ENCODE measurements at regions not wholly inside any gene's neighbourhood (a gene's known extent, or its start where the extent isn't known, plus 50 kb on each side); places are given as distances from the start of the nearest gene placed in this dataset.

DNA sequence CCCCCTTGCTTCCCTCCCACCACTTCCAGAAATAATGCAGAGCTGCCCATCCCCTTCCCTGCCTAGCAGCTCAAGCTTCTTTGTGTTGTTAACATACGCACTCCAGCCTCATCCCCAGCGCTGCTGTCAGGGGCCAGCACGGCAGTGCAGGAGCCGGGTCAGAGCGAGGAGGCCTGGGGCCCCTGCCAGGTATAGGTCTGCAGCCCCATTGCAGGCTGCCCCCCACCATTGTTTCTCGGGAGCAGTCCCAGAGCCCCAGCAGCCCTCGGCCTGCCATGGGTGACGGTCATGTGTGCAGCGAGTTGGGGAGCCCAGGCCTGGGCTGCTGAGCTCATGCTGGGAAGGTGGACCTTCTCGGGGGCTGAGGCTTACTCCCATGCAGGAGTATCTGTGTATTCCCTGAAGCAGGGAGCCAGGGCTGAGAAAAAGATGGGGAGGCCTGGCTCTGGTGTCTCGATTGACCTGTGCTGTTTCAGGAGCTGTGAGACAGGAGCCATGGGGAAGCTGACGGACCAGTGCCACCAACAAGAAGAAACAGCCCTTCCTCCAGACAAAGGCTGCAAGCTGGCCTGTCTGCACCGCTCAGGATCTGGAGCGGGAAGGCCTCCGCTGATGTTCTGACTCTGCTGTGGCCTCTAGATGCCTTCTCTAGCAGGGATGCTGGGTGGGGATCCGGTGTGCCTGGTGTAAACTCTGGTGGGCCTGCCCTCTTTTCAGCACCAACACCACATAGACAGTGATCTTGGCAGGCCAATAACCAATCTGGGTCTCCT is 220.5 kb upstream of the B3GAT1 start:
- H3K9ac ChIP-seq (ENCODE audit: low read length): no peak overlapping the region
- H3K4me3 Mint-ChIP-seq (ENCODE audit: unreplicated experiment): no peak overlapping the region
- H4K20me1 ChIP-seq (ENCODE audit: insufficient read depth, low read length): no peaks in the 10 kb centered on the region
- no peak overlapping the region for H3K27ac Mint-ChIP-seq (ENCODE audit: unreplicated experiment)
- no peaks in the 10 kb centered on the region for H3K27me3 ChIP-seq (ENCODE audit: insufficient read depth, low read length)
- H3K4me3 ChIP-seq (ENCODE audit: insufficient read depth, low read depth, low read length): no peak overlapping the region
- H3K36me3 Mint-ChIP-seq (ENCODE audit: low read depth, unreplicated experiment): no peaks in the 10 kb centered on the region
- no peaks in the 10 kb centered on the region for H3K9me3 ChIP-seq (ENCODE audit: insufficient read depth, low read depth, low read length)
- FAIRE-seq (no peak), DNase-seq (ENCODE audit: low read depth) (no peak)
- H3K36me3 ChIP-seq (ENCODE audit: insufficient read depth, low read length): no peaks in the 10 kb centered on the region
- H3K4me1 Mint-ChIP-seq (ENCODE audit: low read depth, unreplicated experiment): no peaks in the 10 kb centered on the region
- TF ChIP-seq, protein P1, sequence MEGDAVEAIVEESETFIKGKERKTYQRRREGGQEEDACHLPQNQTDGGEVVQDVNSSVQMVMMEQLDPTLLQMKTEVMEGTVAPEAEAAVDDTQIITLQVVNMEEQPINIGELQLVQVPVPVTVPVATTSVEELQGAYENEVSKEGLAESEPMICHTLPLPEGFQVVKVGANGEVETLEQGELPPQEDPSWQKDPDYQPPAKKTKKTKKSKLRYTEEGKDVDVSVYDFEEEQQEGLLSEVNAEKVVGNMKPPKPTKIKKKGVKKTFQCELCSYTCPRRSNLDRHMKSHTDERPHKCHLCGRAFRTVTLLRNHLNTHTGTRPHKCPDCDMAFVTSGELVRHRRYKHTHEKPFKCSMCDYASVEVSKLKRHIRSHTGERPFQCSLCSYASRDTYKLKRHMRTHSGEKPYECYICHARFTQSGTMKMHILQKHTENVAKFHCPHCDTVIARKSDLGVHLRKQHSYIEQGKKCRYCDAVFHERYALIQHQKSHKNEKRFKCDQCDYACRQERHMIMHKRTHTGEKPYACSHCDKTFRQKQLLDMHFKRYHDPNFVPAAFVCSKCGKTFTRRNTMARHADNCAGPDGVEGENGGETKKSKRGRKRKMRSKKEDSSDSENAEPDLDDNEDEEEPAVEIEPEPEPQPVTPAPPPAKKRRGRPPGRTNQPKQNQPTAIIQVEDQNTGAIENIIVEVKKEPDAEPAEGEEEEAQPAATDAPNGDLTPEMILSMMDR (IDR thresholded peaks at IDR 0.05; ENCODE audit: insufficient read depth, low read depth, low read length): no peak
- no peak for TF ChIP-seq EZH2 (IDR thresholded peaks at IDR 0.05; ENCODE audit: insufficient read depth, low read length)
- peaks cover 40% of the 10 kb centered on the region for H3K27me3 Mint-ChIP-seq (ENCODE audit: low read depth, unreplicated experiment)
- no peak overlapping the region for H3K4me2 ChIP-seq (ENCODE audit: low read length)
- H3K27ac ChIP-seq (ENCODE audit: low read depth, low read length): no peak overlapping the region
- H3K9me3 Mint-ChIP-seq (ENCODE audit: unreplicated experiment): peaks cover 2% of the 10 kb centered on the region
- no peaks in the 10 kb centered on the region for H3K79me2 ChIP-seq (ENCODE audit: insufficient read depth, low read length)
- no peaks in the 10 kb centered on the region for H3K4me1 ChIP-seq (ENCODE audit: insufficient read depth, low read length)
- H2AFZ ChIP-seq (ENCODE audit: low read depth, low read length): no peak overlapping the region

GRCh38 chr11:134630861-134631260 is 218.8 kb upstream of the B3GAT1 start:
- Histone ChIP-seq H3K4me3 (ENCODE audit: insufficient read depth, low read depth, low read length) (no peak overlapping the region), H3K4me2 (ENCODE audit: low read length) (no peak overlapping the region), H2AFZ (ENCODE audit: low read depth, low read length) (no peak overlapping the region), H3K4me1 (ENCODE audit: insufficient read depth, low read length) (no peaks in the 10 kb centered on the region), H3K9ac (ENCODE audit: low read length) (no peak overlapping the region), H4K20me1 (ENCODE audit: insufficient read depth, low read length) (no peaks in the 10 kb centered on the region), H3K79me2 (ENCODE audit: insufficient read depth, low read length) (no peaks in the 10 kb centered on the region), H3K27ac (ENCODE audit: low read depth, low read length) (no peak overlapping the region), H3K9me3 (ENCODE audit: insufficient read depth, low read depth, low read length) (no peaks in the 10 kb centered on the region), H3K27me3 (ENCODE audit: insufficient read depth, low read length) (no peaks in the 10 kb centered on the region), H3K36me3 (ENCODE audit: insufficient read depth, low read length) (no peaks in the 10 kb centered on the region)
- peaks cover 36% of the 10 kb centered on the region for H3K27me3 Mint-ChIP-seq (ENCODE audit: low read depth, unreplicated experiment)
- TF ChIP-seq, protein P1 (IDR thresholded peaks at IDR 0.05; ENCODE audit: insufficient read depth, low read depth, low read length): no peak
- TF ChIP-seq EZH2 (IDR thresholded peaks at IDR 0.05; ENCODE audit: insufficient read depth, low read length): no peak
- H3K36me3 Mint-ChIP-seq (ENCODE audit: low read depth, unreplicated experiment): no peaks in the 10 kb centered on the region
- DNase-seq (ENCODE audit: low read depth) (no peak), FAIRE-seq (no peak)
- no peaks in the 10 kb centered on the region for H3K4me1 Mint-ChIP-seq (ENCODE audit: low read depth, unreplicated experiment)
- H3K9me3 Mint-ChIP-seq (ENCODE audit: unreplicated experiment): peaks cover 2% of the 10 kb centered on the region
- no peak overlapping the region for H3K4me3 Mint-ChIP-seq (ENCODE audit: unreplicated experiment)
- H3K27ac Mint-ChIP-seq (ENCODE audit: unreplicated experiment): no peak overlapping the region

GRCh38 chr11:134628426-134628825 is 216.4 kb upstream of the B3GAT1 start:
- no peaks in the 10 kb centered on the region for H3K79me2 ChIP-seq (ENCODE audit: insufficient read depth, low read length)
- FAIRE-seq (no peak), DNase-seq (ENCODE audit: low read depth) (no peak)
- H3K4me1 Mint-ChIP-seq (ENCODE audit: low read depth, unreplicated experiment): no peaks in the 10 kb centered on the region
- no peak for TF ChIP-seq EZH2 (IDR thresholded peaks at IDR 0.05; ENCODE audit: insufficient read depth, low read length)
- TF ChIP-seq, protein P1 (IDR thresholded peaks at IDR 0.05; ENCODE audit: insufficient read depth, low read depth, low read length): no peak
- H3K4me3 ChIP-seq (ENCODE audit: insufficient read depth, low read depth, low read length): no peak overlapping the region
- no peak overlapping the region for H3K27ac ChIP-seq (ENCODE audit: low read depth, low read length)
- H4K20me1 ChIP-seq (ENCODE audit: insufficient read depth, low read length): no peaks in the 10 kb centered on the region
- H3K9me3 ChIP-seq (ENCODE audit: insufficient read depth, low read depth, low read length): no peaks in the 10 kb centered on the region
- no peak overlapping the region for H3K4me3 Mint-ChIP-seq (ENCODE audit: unreplicated experiment)
- H3K27me3 ChIP-seq (ENCODE audit: insufficient read depth, low read length): no peaks in the 10 kb centered on the region
- H3K27me3 Mint-ChIP-seq (ENCODE audit: low read depth, unreplicated experiment): peaks cover 48% of the 10 kb centered on the region
- H3K9me3 Mint-ChIP-seq (ENCODE audit: unreplicated experiment): peaks cover 4% of the 10 kb centered on the region
- no peaks in the 10 kb centered on the region for H3K4me1 ChIP-seq (ENCODE audit: insufficient read depth, low read length)
- no peak overlapping the region for H3K27ac Mint-ChIP-seq (ENCODE audit: unreplicated experiment)
- no peaks in the 10 kb centered on the region for H3K36me3 ChIP-seq (ENCODE audit: insufficient read depth, low read length)
- no peaks in the 10 kb centered on the region for H3K36me3 Mint-ChIP-seq (ENCODE audit: low read depth, unreplicated experiment)
- H2AFZ ChIP-seq (ENCODE audit: low read depth, low read length): no peak overlapping the region
- no peak overlapping the region for H3K4me2 ChIP-seq (ENCODE audit: low read length)
- H3K9ac ChIP-seq (ENCODE audit: low read length): no peak overlapping the region

Data from astrocyte (in vitro differentiated cells and primary cell).